ENCODE measurements at regions not wholly inside any gene's neighbourhood (a gene's known extent, or its start where the extent isn't known, plus 50 kb on each side); places are given as distances from the start of the nearest gene placed in this dataset.

DNA sequence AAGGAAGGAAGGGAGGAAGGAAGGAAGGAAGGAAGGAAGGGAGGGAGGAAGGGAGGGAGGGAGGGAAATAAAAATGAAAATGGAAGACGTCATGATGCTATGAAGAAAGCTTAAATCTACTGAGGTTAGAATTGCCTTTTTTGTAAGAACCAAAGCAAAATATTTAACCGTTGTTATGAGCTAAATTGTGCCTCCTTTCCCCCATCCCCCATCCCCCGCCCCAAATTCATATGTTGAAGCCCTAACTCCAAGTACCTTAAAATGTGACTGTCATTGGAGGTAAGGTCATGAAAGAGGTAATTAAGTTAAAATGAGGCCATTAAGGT is 80.1 kb upstream of the CXADR start:
- ATAC-seq (replicated peaks in 1 of 4): no peak
- Mint-ChIP-seq H3K27ac (no peak overlapping the region), H3K36me3 (no peaks in the 10 kb centered on the region), H3K27me3 (peaks cover 0 to 2% of the 10 kb centered on the region in 2 donors), H3K9me3 (no peaks in the 10 kb centered on the region), H3K4me1 (no peaks in the 10 kb centered on the region), H3K4me3 (no peak overlapping the region)
- no peak overlapping the region for H3K27ac ChIP-seq (ENCODE audit: low read length)
- no peaks in the 10 kb centered on the region for H3K4me1 ChIP-seq (ENCODE audit: control insufficient read depth in 1 of 2, extremely low read depth in 1 of 2, insufficient read depth in 2 of 2, low read length in 2 of 2)
- no CpG with 5 or more reads among the region's 3 CpGs for WGBS (ENCODE audit: insufficient coverage)
- CTCF ChIA-PET: interaction anchor here in 1 of 2 donors (1.0 kb wide), 1 partner anchor 43 kb away, joined by 5 read pairs; no protein-coding TSS in a partner anchor
- H3K27me3 ChIP-seq (replicated peaks in 1 of 2; ENCODE audit: control insufficient read depth in 2 of 2, extremely low read depth in 1 of 2, insufficient read depth in 2 of 2, low read length in 1 of 2): no peaks in the 10 kb centered on the region
- DNase-seq: no peak
- no peak overlapping the region for H3K4me3 ChIP-seq (ENCODE audit: control insufficient read depth in 1 of 2, extremely low read depth in 1 of 2, low read length in 1 of 2)
- H3K9me3 ChIP-seq: no peaks in the 10 kb centered on the region
- H3K36me3 ChIP-seq (ENCODE audit: control insufficient read depth in 2 of 2, extremely low read depth in 1 of 2, insufficient read depth in 1 of 2, low read length in 1 of 2): no peaks in the 10 kb centered on the region
- POLR2A ChIA-PET: no interaction called here

GRCh38 chr21:17433730-17434129 is 79.1 kb upstream of the CXADR start:
- H3K4me1 ChIP-seq (ENCODE audit: control insufficient read depth in 1 of 2, extremely low read depth in 1 of 2, insufficient read depth in 2 of 2, low read length in 2 of 2): no peaks in the 10 kb centered on the region
- WGBS (ENCODE audit: insufficient coverage): 62% methylated on average over 2 of the region's 2 CpGs
- DNase-seq: no peak
- no peak overlapping the region for H3K4me3 Mint-ChIP-seq
- no peak overlapping the region for H3K4me3 ChIP-seq (ENCODE audit: control insufficient read depth in 1 of 2, extremely low read depth in 1 of 2, low read length in 1 of 2)
- POLR2A ChIA-PET: no interaction called here
- CTCF ChIA-PET: no interaction called here
- H3K9me3 ChIP-seq: no peaks in the 10 kb centered on the region
- H3K27me3 Mint-ChIP-seq: peaks cover 4 to 8% of the 10 kb centered on the region in 2 donors
- ATAC-seq (replicated peaks in 1 of 4): no peak
- H3K27ac Mint-ChIP-seq: no peak overlapping the region
- H3K9me3 Mint-ChIP-seq: no peaks in the 10 kb centered on the region
- no peaks in the 10 kb centered on the region for H3K36me3 ChIP-seq (ENCODE audit: control insufficient read depth in 2 of 2, extremely low read depth in 1 of 2, insufficient read depth in 1 of 2, low read length in 1 of 2)
- H3K4me1 Mint-ChIP-seq: no peaks in the 10 kb centered on the region
- H3K36me3 Mint-ChIP-seq: no peaks in the 10 kb centered on the region
- no peak overlapping the region for H3K27ac ChIP-seq (ENCODE audit: low read length)
- H3K27me3 ChIP-seq (replicated peaks in 1 of 2; ENCODE audit: control insufficient read depth in 2 of 2, extremely low read depth in 1 of 2, insufficient read depth in 2 of 2, low read length in 1 of 2): no peaks in the 10 kb centered on the region

DNA sequence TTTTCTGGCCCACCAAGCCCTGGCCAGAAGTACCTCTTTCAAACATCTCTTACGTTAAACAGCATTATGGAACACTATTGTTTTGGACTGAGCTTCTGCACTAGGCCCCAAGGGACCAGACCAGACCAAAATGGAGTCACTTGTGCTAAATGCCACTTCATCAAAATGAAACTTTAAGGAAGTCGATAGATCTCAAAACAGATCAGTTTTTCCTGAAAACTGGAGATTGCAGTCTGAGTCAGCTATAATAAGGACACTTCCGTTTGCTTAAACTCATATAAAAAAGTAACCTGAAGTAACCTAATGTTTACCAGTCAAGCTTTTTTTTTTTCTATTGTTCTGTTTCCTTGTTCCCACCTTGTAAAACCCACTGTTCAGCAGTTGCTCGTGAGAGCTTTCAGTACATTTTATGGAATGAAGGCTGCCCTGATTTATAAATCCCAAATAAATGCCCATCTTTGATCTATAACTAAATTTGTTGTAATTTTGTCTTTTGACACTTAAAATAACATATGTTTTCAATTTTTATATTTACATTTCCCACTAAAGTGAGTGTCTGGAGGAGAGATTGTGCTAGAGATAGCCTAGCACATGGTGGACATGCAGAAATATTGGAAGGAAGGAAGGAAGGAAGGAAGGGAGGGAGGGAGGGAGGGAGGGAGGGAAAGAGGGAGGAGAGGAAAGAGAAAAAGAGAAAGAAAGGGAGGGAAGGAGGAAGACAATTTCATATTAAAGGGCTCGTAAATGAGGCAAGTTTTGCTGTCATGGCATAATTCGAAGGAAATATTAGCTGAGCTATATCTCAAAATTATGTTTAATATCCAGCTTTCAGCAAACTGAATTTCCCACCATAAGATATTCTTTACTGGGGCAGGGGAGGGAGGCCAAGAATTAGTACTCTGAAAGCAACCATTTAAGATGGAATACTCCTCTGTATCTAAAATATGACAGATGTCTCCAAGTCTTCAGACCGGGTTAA is 77.0 kb upstream of the CXADR start:
- ATAC-seq (replicated peaks in 1 of 4): no peak
- POLR2A ChIA-PET: no interaction called here

DNA sequence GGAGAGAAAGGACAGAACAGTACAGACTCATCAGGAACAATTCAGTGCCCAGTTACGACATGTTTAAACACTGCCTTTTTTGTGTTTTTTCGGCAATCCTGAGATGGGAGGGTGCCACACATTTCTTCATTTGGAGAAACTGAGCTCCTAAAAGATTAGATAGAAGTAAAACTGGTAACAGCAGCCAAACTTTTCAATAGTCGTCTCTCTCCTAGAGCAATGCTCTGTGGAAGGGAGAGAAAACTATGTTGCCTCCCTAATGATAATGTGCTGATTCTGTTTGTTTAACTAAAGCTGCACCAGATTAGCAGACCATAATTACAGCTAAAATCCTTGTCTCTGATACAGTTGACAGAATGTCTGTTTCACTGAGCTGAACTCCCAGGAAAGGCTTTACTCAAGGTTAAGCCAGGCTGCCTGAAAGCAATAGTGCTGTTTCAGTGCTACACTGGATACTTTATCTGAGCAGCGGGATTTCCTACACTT is 76.2 kb upstream of the CXADR start:
- DNase-seq: no peak
- 100% methylated on average over 1 of the region's 4 CpGs for WGBS (ENCODE audit: insufficient coverage)
- CTCF ChIA-PET: no interaction called here
- Mint-ChIP-seq H3K27ac (no peak overlapping the region), H3K9me3 (no peaks in the 10 kb centered on the region), H3K4me1 (no peaks in the 10 kb centered on the region), H3K4me3 (no peak overlapping the region), H3K27me3 (peaks cover 9 to 16% of the 10 kb centered on the region in 2 donors), H3K36me3 (no peaks in the 10 kb centered on the region)
- H3K27me3 ChIP-seq (replicated peaks in 1 of 2; ENCODE audit: control insufficient read depth in 2 of 2, extremely low read depth in 1 of 2, insufficient read depth in 2 of 2, low read length in 1 of 2): no peaks in the 10 kb centered on the region
- no peaks in the 10 kb centered on the region for H3K9me3 ChIP-seq
- POLR2A ChIA-PET: no interaction called here
- no peak overlapping the region for H3K4me3 ChIP-seq (ENCODE audit: control insufficient read depth in 1 of 2, extremely low read depth in 1 of 2, low read length in 1 of 2)
- H3K36me3 ChIP-seq (ENCODE audit: control insufficient read depth in 2 of 2, extremely low read depth in 1 of 2, insufficient read depth in 1 of 2, low read length in 1 of 2): no peaks in the 10 kb centered on the region
- H3K27ac ChIP-seq (ENCODE audit: low read length): no peak overlapping the region
- H3K4me1 ChIP-seq (ENCODE audit: control insufficient read depth in 1 of 2, extremely low read depth in 1 of 2, insufficient read depth in 2 of 2, low read length in 2 of 2): no peaks in the 10 kb centered on the region
- ATAC-seq (replicated peaks in 1 of 4): no peak

More for the DNA sequence above, 77.0 kb upstream of the CXADR start:
- no peaks in the 10 kb centered on the region for H3K36me3 ChIP-seq (ENCODE audit: control insufficient read depth in 2 of 2, extremely low read depth in 1 of 2, insufficient read depth in 1 of 2, low read length in 1 of 2)
- no peak overlapping the region for H3K27ac Mint-ChIP-seq
- WGBS (ENCODE audit: insufficient coverage): 84% methylated on average over 4 of the region's 7 CpGs
- no peak overlapping the region for H3K4me3 Mint-ChIP-seq
- no peaks in the 10 kb centered on the region for H3K4me1 ChIP-seq (ENCODE audit: control insufficient read depth in 1 of 2, extremely low read depth in 1 of 2, insufficient read depth in 2 of 2, low read length in 2 of 2)
- H3K4me3 ChIP-seq (ENCODE audit: control insufficient read depth in 1 of 2, extremely low read depth in 1 of 2, low read length in 1 of 2): no peak overlapping the region
- no peak for DNase-seq
- H3K36me3 Mint-ChIP-seq: no peaks in the 10 kb centered on the region
- no peaks in the 10 kb centered on the region for H3K9me3 Mint-ChIP-seq
- peaks cover 9 to 16% of the 10 kb centered on the region in 2 donors for H3K27me3 Mint-ChIP-seq
- CTCF ChIA-PET: no interaction called here
- H3K27ac ChIP-seq (ENCODE audit: low read length): no peak overlapping the region
- H3K27me3 ChIP-seq (replicated peaks in 1 of 2; ENCODE audit: control insufficient read depth in 2 of 2, extremely low read depth in 1 of 2, insufficient read depth in 2 of 2, low read length in 1 of 2): no peaks in the 10 kb centered on the region
- H3K9me3 ChIP-seq: no peaks in the 10 kb centered on the region
- H3K4me1 Mint-ChIP-seq: no peaks in the 10 kb centered on the region

DNA sequence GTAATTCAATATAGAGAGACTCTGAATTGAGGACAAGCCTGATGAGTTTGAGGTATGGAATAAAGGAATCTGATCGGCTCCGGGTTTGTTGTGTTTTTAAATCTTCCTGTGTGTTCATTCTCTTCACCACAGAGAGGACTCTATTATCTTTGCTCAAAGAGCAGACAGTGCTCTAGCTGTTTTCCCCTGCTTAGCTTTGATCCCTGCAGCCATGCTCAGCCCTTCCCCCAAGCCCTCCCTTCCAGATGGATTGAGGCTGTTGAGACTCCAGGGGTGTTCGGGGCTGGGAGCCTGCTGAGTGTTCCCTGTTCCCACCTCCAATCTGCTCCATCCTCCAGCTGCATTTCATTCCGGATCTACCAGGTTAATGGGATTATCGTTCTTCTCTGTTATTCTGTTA is 74.2 kb upstream of the CXADR start:
- WGBS (ENCODE audit: insufficient coverage): no CpG with 5 or more reads among the region's 5 CpGs
- Histone ChIP-seq H3K9me3 (no peaks in the 10 kb centered on the region), H3K36me3 (ENCODE audit: control insufficient read depth in 2 of 2, extremely low read depth in 1 of 2, insufficient read depth in 1 of 2, low read length in 1 of 2) (no peaks in the 10 kb centered on the region), H3K4me1 (ENCODE audit: control insufficient read depth in 1 of 2, extremely low read depth in 1 of 2, insufficient read depth in 2 of 2, low read length in 2 of 2) (no peaks in the 10 kb centered on the region), H3K27ac (ENCODE audit: low read length) (no peak overlapping the region), H3K4me3 (ENCODE audit: control insufficient read depth in 1 of 2, extremely low read depth in 1 of 2, low read length in 1 of 2) (no peak overlapping the region), H3K27me3 (replicated peaks in 1 of 2; ENCODE audit: control insufficient read depth in 2 of 2, extremely low read depth in 1 of 2, insufficient read depth in 2 of 2, low read length in 1 of 2) (no peaks in the 10 kb centered on the region)
- CTCF ChIA-PET: no interaction called here
- DNase-seq (no peak), ATAC-seq (replicated peaks in 1 of 4) (no peak)
- POLR2A ChIA-PET: no interaction called here
- no peak overlapping the region for H3K4me3 Mint-ChIP-seq
- peaks cover 9 to 16% of the 10 kb centered on the region in 2 donors for H3K27me3 Mint-ChIP-seq
- no peak overlapping the region for H3K27ac Mint-ChIP-seq
- no peaks in the 10 kb centered on the region for H3K36me3 Mint-ChIP-seq
- H3K4me1 Mint-ChIP-seq: no peaks in the 10 kb centered on the region
- H3K9me3 Mint-ChIP-seq: no peaks in the 10 kb centered on the region

DNA sequence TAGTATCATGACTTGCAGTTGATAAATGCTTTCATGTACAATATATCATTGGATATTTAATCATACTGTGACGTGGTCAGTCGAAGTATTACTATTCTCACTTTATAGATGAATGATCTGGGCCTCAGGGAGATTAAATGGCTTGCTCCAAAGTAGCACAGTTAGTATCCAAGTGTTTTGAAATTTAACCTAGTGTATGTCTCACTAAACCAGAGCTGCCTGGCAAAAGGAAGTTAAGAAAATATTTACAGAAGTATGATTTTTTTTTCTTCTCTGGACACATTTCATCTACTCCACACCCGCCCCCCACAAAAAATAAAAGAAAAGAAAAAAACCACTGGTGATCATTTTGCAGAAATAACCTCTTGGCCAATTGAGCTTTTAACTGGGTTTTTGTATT is 71.9 kb upstream of the CXADR start:
- H3K27ac Mint-ChIP-seq: no peak overlapping the region
- CTCF ChIA-PET: interaction anchor here in 1 of 2 donors (0.6 kb wide), 1 partner anchor 267 kb away, joined by 5 read pairs; no protein-coding TSS in a partner anchor
- WGBS (ENCODE audit: insufficient coverage): no CpG with 5 or more reads among the region's 3 CpGs

More for the DNA sequence above, 71.9 kb upstream of the CXADR start:
- Histone ChIP-seq H3K36me3 (ENCODE audit: control insufficient read depth in 2 of 2, extremely low read depth in 1 of 2, insufficient read depth in 1 of 2, low read length in 1 of 2) (no peaks in the 10 kb centered on the region), H3K27me3 (replicated peaks in 1 of 2; ENCODE audit: control insufficient read depth in 2 of 2, extremely low read depth in 1 of 2, insufficient read depth in 2 of 2, low read length in 1 of 2) (no peaks in the 10 kb centered on the region), H3K4me3 (ENCODE audit: control insufficient read depth in 1 of 2, extremely low read depth in 1 of 2, low read length in 1 of 2) (no peak overlapping the region), H3K9me3 (no peaks in the 10 kb centered on the region), H3K4me1 (ENCODE audit: control insufficient read depth in 1 of 2, extremely low read depth in 1 of 2, insufficient read depth in 2 of 2, low read length in 2 of 2) (no peaks in the 10 kb centered on the region), H3K27ac (ENCODE audit: low read length) (no peak overlapping the region)
- Mint-ChIP-seq H3K4me1 (no peaks in the 10 kb centered on the region), H3K4me3 (no peak overlapping the region), H3K27me3 (peaks cover 9 to 16% of the 10 kb centered on the region in 2 donors), H3K36me3 (no peaks in the 10 kb centered on the region), H3K9me3 (no peaks in the 10 kb centered on the region)
- no peak for DNase-seq
- POLR2A ChIA-PET: no interaction called here
- no peak for ATAC-seq (replicated peaks in 1 of 4)

All from T-cell (primary cell).